ENCODE measurements at regions not wholly inside any gene's neighbourhood (a gene's known extent, or its start where the extent isn't known, plus 50 kb on each side); places are given as distances from the start of the nearest gene placed in this dataset.

DNA sequence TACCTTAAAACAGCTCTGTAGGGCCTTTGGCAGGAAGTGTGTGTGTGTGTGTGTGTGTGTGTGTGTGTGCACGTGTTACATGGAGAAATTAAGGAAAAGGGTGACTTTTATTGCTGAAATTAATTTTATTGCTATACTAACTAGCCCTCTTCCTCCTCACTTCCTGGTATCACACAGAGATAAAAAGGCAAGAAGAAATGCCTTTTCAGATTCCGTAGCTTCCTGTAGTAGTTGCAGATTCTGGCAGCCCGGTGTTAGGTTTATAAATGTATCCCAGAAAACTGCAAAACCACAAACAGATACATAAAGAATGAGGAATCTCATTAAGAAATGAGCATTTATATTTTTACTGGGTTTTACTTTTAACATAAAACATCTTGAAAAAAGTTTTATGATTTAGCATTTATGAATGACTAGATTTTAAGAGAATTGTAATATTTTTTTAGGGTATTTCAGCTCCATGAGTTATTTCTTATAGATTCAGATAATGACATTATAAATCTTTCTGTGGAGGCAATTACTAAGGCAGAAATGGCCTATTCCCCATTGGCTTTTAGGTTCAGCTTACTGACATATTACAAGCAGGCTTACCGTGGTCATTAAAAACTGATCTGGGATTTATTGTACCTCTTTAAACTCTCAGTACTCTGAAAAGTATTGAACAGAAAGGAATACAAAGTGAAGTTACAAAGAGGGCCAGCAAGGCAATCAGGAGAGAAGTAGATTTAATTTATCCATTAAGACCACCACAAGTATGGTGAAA lies 249.1 kb upstream of the TSHZ2 start:
- peaks cover 33% of the 10 kb centered on the region for H3K4me1 Mint-ChIP-seq
- H3K36me3 Mint-ChIP-seq (ENCODE audit: low read depth), result no peaks in the 10 kb centered on the region
- TF ChIP-seq, protein P1, sequence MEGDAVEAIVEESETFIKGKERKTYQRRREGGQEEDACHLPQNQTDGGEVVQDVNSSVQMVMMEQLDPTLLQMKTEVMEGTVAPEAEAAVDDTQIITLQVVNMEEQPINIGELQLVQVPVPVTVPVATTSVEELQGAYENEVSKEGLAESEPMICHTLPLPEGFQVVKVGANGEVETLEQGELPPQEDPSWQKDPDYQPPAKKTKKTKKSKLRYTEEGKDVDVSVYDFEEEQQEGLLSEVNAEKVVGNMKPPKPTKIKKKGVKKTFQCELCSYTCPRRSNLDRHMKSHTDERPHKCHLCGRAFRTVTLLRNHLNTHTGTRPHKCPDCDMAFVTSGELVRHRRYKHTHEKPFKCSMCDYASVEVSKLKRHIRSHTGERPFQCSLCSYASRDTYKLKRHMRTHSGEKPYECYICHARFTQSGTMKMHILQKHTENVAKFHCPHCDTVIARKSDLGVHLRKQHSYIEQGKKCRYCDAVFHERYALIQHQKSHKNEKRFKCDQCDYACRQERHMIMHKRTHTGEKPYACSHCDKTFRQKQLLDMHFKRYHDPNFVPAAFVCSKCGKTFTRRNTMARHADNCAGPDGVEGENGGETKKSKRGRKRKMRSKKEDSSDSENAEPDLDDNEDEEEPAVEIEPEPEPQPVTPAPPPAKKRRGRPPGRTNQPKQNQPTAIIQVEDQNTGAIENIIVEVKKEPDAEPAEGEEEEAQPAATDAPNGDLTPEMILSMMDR (IDR thresholded peaks at IDR 0.05), result no peak
- H3K27ac Mint-ChIP-seq, result no peak overlapping the region
- peaks cover 6% of the 10 kb centered on the region for H3K9me3 Mint-ChIP-seq
- H3K4me3 Mint-ChIP-seq, result no peak overlapping the region
- no peak for DNase-seq
- H3K27me3 Mint-ChIP-seq (ENCODE audit: low read depth, poor library complexity), result no peaks in the 10 kb centered on the region

DNA sequence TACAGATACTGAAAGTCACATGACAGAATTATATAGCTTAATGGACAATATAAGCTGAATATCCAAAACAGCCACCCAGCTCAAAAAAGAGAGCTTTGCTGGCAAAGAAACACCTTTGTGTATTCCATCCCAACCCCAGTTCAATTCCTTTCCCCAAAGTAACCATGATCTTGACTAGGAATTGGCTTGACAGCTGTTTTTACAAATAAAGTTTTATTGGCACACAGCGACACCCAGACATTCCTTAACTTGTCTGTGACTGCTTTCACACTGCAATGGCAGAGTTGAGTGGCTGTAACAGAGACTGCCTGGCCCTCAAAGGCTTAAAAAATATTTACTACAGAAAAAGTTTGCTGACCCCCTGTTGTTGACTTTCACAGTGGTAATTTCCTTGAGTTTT lies 264.0 kb upstream of the TSHZ2 start:
- H3K9me3 Mint-ChIP-seq, result peaks cover 6% of the 10 kb centered on the region
- H3K27me3 Mint-ChIP-seq (ENCODE audit: low read depth, poor library complexity), result peaks cover 6% of the 10 kb centered on the region
- DNase-seq, result no peak
- H3K36me3 Mint-ChIP-seq (ENCODE audit: low read depth), result no peaks in the 10 kb centered on the region
- no peak overlapping the region for H3K27ac Mint-ChIP-seq
- TF ChIP-seq, protein P1 (IDR thresholded peaks at IDR 0.05), result no peak
- H3K4me1 Mint-ChIP-seq, result no peaks in the 10 kb centered on the region
- no peak overlapping the region for H3K4me3 Mint-ChIP-seq

DNA sequence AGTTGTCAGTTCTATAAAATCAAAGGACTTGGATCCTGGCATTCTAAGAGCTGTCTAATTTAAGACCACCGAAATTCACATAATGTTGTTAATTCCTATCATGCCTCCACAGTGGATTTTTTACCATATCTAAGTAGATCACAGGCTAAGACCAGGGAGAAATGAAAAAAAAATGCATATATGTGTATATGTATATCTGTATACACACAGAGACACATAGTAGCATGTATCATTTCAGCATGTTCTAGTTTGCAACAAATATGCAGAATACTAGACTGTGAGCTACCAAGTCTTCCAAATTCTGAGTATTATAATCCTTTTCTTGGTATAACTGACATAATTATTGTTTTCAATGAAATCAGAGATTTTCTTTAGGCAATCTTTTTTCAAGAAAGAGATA lies 267.6 kb upstream of the TSHZ2 start:
- no peak overlapping the region for H3K4me3 Mint-ChIP-seq
- no peaks in the 10 kb centered on the region for H3K4me1 Mint-ChIP-seq
- H3K36me3 Mint-ChIP-seq (ENCODE audit: low read depth), result no peaks in the 10 kb centered on the region
- DNase-seq, result no peak
- TF ChIP-seq, protein P1 (IDR thresholded peaks at IDR 0.05), result no peak
- H3K27ac Mint-ChIP-seq, result no peak overlapping the region
- H3K27me3 Mint-ChIP-seq (ENCODE audit: low read depth, poor library complexity), result peaks cover 5% of the 10 kb centered on the region
- peaks cover 6% of the 10 kb centered on the region for H3K9me3 Mint-ChIP-seq

DNA sequence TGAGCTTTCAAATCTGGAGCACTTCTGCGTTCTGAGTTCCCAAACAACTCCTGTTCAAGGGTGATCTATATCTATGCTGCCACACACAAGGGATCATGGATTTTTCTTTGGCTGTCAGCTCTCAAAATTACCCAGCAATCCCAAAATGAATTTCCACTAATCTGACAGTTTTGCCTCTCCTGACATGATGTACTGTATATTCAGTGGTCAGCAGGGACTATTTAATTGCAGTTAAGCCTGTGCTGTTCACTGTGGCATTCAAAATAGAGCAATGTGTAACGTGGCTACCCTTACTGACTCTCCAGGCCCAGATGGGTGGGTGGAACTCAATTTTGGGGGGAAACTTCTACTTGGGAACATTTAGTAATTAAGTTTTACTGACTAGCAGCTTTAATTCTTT lies 283.8 kb upstream of the TSHZ2 start:
- Mint-ChIP-seq H3K36me3 (ENCODE audit: low read depth) (no peaks in the 10 kb centered on the region), H3K4me1 (peaks cover 14% of the 10 kb centered on the region), H3K27ac (no peak overlapping the region), H3K4me3 (no peak overlapping the region), H3K27me3 (ENCODE audit: low read depth, poor library complexity) (peaks cover 27% of the 10 kb centered on the region), H3K9me3 (peaks cover 5% of the 10 kb centered on the region)
- no peak for DNase-seq
- TF ChIP-seq, protein P1 (IDR thresholded peaks at IDR 0.05), result no peak

DNA sequence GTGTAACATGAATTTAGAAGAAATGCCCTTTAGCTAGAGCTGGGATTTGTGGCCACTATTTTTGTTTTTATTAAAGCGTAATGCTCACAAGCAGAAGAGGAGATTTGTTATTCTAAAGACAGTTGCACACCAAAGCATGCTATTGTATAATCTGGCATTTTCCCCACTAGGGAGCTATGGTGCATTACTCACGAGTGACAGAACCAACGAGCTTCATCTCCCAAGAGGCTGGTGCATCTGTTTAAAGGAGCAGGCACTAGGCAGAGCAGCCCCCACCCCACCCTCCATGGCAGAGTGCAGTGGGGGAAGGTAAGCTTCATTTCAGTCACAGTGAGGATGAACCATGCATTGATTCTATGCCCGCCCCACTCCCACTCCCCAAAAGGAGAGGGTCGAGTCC lies 287.3 kb upstream of the TSHZ2 start:
- H3K9me3 Mint-ChIP-seq, result peaks cover 14% of the 10 kb centered on the region
- no peaks in the 10 kb centered on the region for H3K36me3 Mint-ChIP-seq (ENCODE audit: low read depth)
- no peak overlapping the region for H3K4me3 Mint-ChIP-seq
- DNase-seq, result no peak
- H3K27me3 Mint-ChIP-seq (ENCODE audit: low read depth, poor library complexity), result peaks cover 17% of the 10 kb centered on the region
- H3K27ac Mint-ChIP-seq, result no peak overlapping the region
- TF ChIP-seq, protein P1 (IDR thresholded peaks at IDR 0.05), result no peak
- peaks cover 14% of the 10 kb centered on the region for H3K4me1 Mint-ChIP-seq

DNA sequence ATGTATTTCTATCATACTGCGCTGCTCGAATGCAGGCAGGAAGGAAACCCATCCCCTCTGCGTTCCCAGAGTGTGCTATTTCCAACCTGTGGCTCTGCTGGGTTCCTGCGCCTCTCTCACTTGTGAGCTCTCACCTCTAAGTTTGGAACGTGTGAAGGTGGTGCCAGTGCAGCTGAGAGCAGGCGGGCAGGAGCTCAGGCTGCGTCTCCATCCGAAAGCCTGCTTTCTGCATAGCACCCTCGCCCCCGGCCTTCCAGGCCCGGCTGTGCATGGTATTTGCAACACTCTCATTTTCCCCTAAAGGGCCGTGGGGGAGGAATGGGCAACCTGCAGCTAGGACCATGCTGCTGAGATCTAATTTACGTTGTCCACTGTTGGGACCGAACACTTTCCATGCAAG lies 288.0 kb upstream of the TSHZ2 start:
- H3K27me3 Mint-ChIP-seq (ENCODE audit: low read depth, poor library complexity), result peaks cover 12% of the 10 kb centered on the region
- H3K27ac Mint-ChIP-seq, result no peak overlapping the region
- H3K4me3 Mint-ChIP-seq, result no peak overlapping the region
- H3K9me3 Mint-ChIP-seq, result peaks cover 14% of the 10 kb centered on the region
- TF ChIP-seq, protein P1 (IDR thresholded peaks at IDR 0.05), result no peak
- DNase-seq, result no peak
- H3K36me3 Mint-ChIP-seq (ENCODE audit: low read depth), result no peaks in the 10 kb centered on the region
- peaks cover 14% of the 10 kb centered on the region for H3K4me1 Mint-ChIP-seq

All from nephron progenitor cell (in vitro differentiated cells).